SK-N-SH (cell line): ENCODE measurements at regions not wholly inside any gene's neighbourhood (a gene's known extent, or its start where the extent isn't known, plus 50 kb on each side); places are given as distances from the start of the nearest gene placed in this dataset.

Experiments
- CTCF ChIA-PET: fragments of 300-600, 350-600 bp; formaldehyde crosslinking; extraction: SDS; loops from one replicate; lab custom pipeline; 2021; lab: Yijun Ruan, JAX
- POLR2A ChIA-PET: fragments of 350-600 bp; sonication (Branson Sonifier 250); formaldehyde crosslinking; extraction: SDS; loops from one replicate; lab custom pipeline; 2020; ENCODE audit warnings: antibody characterized with exemption, inconsistent platforms; lab: Yijun Ruan, JAX
- DNase-seq: peaks from one replicate; pipeline ENCODE4 v3.0.0; 2012
- H2AFZ ChIP-seq: fragments of 200-600 bp; sonication (generic); 2 replicates; pipeline ENCODE4 v1.8.1; 2016; ENCODE audit warnings: antibody characterized with exemption, mild to moderate bottlenecking, low read depth
- H3F3A ChIP-seq: fragments of 200-600 bp; sonication (generic); replicated peaks from 2 replicates; pipeline ENCODE3; 2016; ENCODE audit warnings: antibody characterized with exemption, mild to moderate bottlenecking; ENCODE audit not compliant: insufficient read depth
- H3K27ac ChIP-seq, 2 experiments: fragments of 200-500 bp in 1 of 2; fragments of 200-600 bp in 1 of 2; sonication (Bioruptor generic) in 1 of 2; sonication (generic), shearing (Covaris generic) in 1 of 2; 2 replicates each; pipeline versions ENCODE4 v1.5.1 to v1.6.1; 2014 to 2016; ENCODE audit warnings: low read depth in 2 of 2, inconsistent platforms in 1 of 2, low read length in 1 of 2, mild to moderate bottlenecking in 1 of 2, mixed read lengths in 1 of 2
- H3K27me3 ChIP-seq: fragments of 200-600 bp; sonication (generic), shearing (Covaris generic); 2 replicates; pipeline ENCODE4 v1.6.1; 2016; ENCODE audit warnings: mixed run types; ENCODE audit not compliant: insufficient read depth
- H3K36me3 ChIP-seq, 2 experiments: fragments of 200-500 bp in 1 of 2; fragments of 200-600 bp in 1 of 2; sonication (Bioruptor generic) in 1 of 2; sonication (generic) in 1 of 2; replicated peaks in 1 of 2; 2 replicates each; pipeline versions ENCODE3 to v1.5.1; 2014 to 2016; ENCODE audit warnings: low read length in 1 of 2, mild to moderate bottlenecking in 1 of 2; ENCODE audit not compliant: insufficient read depth in 2 of 2, control insufficient read depth in 1 of 2
- H3K4me1 ChIP-seq, 2 experiments: fragments of 200-500 bp in 1 of 2; fragments of 200-600 bp in 1 of 2; sonication (Bioruptor generic) in 1 of 2; sonication (generic), shearing (Covaris generic) in 1 of 2; 2 replicates each; pipeline versions ENCODE4 v1.5.1 to v1.6.1; 2014 to 2016; ENCODE audit warnings: low read depth in 1 of 2, low read length in 1 of 2, mixed run types in 1 of 2; ENCODE audit not compliant: insufficient read depth in 2 of 2, control insufficient read depth in 1 of 2
- H3K4me2 ChIP-seq: fragments of 200-600 bp; sonication (generic), shearing (Covaris generic); 2 replicates; pipeline ENCODE4 v1.6.1; 2017; ENCODE audit warnings: mixed run types
- H3K4me3 ChIP-seq, 2 experiments: fragments of 200-500 bp in 1 of 2; fragments of 200-600 bp in 1 of 2; sonication (Bioruptor generic) in 1 of 2; sonication (generic), shearing (Covaris generic) in 1 of 2; 2 replicates each; pipeline versions ENCODE4 v1.5.1 to v1.8.1; 2014 to 2016; ENCODE audit warnings: low read depth in 2 of 2, inconsistent platforms in 1 of 2, low read length in 1 of 2, mild to moderate bottlenecking in 1 of 2, mixed read lengths in 1 of 2, moderate library complexity in 1 of 2
- H3K79me2 ChIP-seq: fragments of 200-600 bp; sonication (generic); 2 replicates; pipeline ENCODE4 v1.8.1; 2017; ENCODE audit warnings: mild to moderate bottlenecking; ENCODE audit not compliant: insufficient read depth
- H3K9ac ChIP-seq: fragments of 200-600 bp; sonication (generic); 2 replicates; pipeline ENCODE4 v1.6.1; 2017; ENCODE audit warnings: mixed run types
- H3K9me2 ChIP-seq: fragments of 200-600 bp; sonication (generic); 2 replicates; pipeline ENCODE4 v1.6.1; 2017; ENCODE audit warnings: mixed run types
- H3K9me3 ChIP-seq: fragments of 200-600 bp; sonication (generic); 2 replicates; pipeline ENCODE4 v1.6.1; 2017; ENCODE audit warnings: mixed run types, mild to moderate bottlenecking, moderate library complexity
- H4K20me1 ChIP-seq: fragments of 200-600 bp; sonication (generic); 2 replicates; pipeline ENCODE4 v1.6.1; 2017; ENCODE audit warnings: mild to moderate bottlenecking, mixed run types; ENCODE audit not compliant: insufficient read depth
- CHD2 ChIP-seq: fragments of 150-350 bp; IDR thresholded peaks from 2 replicates; pipeline ENCODE4 v1.6.1; 2018; ENCODE audit warnings: low read length; ENCODE audit not compliant: partially characterized antibody
- ELF1 ChIP-seq: IDR thresholded peaks from 2 replicates; pipeline ENCODE4 v1.4.0; 2012
- EP300 ChIP-seq, 2 experiments: IDR thresholded peaks; 2 replicates each; pipeline versions ENCODE4 v1.4.0 to v1.6.1; 2012; ENCODE audit warnings: borderline replicate concordance in 1 of 2, low read depth in 1 of 2, low read length in 1 of 2
- EZH2phosphoT487 ChIP-seq: fragments of 200-600 bp; sonication (generic); IDR thresholded peaks from 2 replicates; pipeline ENCODE4 v1.6.1; 2017; ENCODE audit warnings: low read depth, mixed run types, mild to moderate bottlenecking, antibody characterized with exemption, moderate library complexity, borderline replicate concordance
- FOSL2 ChIP-seq: IDR thresholded peaks from 2 replicates; pipeline ENCODE4 v1.4.0; 2012; ENCODE audit warnings: low read depth, mild to moderate bottlenecking, moderate library complexity, borderline replicate concordance
- FOXJ3 ChIP-seq: sonication (generic); formaldehyde crosslinking; IDR thresholded peaks from 2 replicates; pipeline ENCODE4 v1.5.1; 2020; ENCODE audit warnings: mild to moderate bottlenecking, missing genetic modification reagents
- GATA2 ChIP-seq: sonication (generic); formaldehyde crosslinking; IDR thresholded peaks from 2 replicates; pipeline ENCODE4 v1.5.0; 2020; ENCODE audit warnings: mild to moderate bottlenecking, missing genetic modification reagents
- MAX ChIP-seq: IDR thresholded peaks from 2 replicates; pipeline ENCODE4 v1.4.0; 2012; ENCODE audit warnings: low read depth
- MEF2A ChIP-seq: IDR thresholded peaks from 2 replicates; pipeline ENCODE4 v1.4.0; 2012; ENCODE audit warnings: low read depth, borderline replicate concordance
- MXI1 ChIP-seq: IDR thresholded peaks from 2 replicates; pipeline ENCODE4 v1.6.1; 2012; ENCODE audit warnings: mild to moderate bottlenecking, low read depth, low read length, improper control_type of control experiment
- NFIC ChIP-seq: IDR thresholded peaks from 2 replicates; pipeline ENCODE4 v1.4.0; 2012; ENCODE audit warnings: borderline replicate concordance
- PBX3 ChIP-seq: IDR thresholded peaks from 2 replicates; pipeline ENCODE4; 2012
- RCOR1 ChIP-seq: fragments of 150-350 bp; IDR thresholded peaks from 2 replicates; pipeline ENCODE4 v1.6.1; 2017; ENCODE audit warnings: antibody characterized with exemption, low read length
- RFX5 ChIP-seq: IDR thresholded peaks from 2 replicates; pipeline ENCODE4 v1.6.1; 2012; ENCODE audit warnings: mild to moderate bottlenecking, improper control_type of control experiment, low read length
- RXRA ChIP-seq: IDR thresholded peaks from 2 replicates; pipeline ENCODE4 v1.4.0; 2012; ENCODE audit warnings: low read depth, mild to moderate bottlenecking, borderline replicate concordance
- SMC3 ChIP-seq: IDR thresholded peaks from 2 replicates; pipeline ENCODE4 v1.6.1; 2012; ENCODE audit warnings: low read depth, low read length, improper control_type of control experiment
- TCF12 ChIP-seq: IDR thresholded peaks from 2 replicates; pipeline ENCODE4 v1.4.0; 2012
- TEAD4 ChIP-seq: IDR thresholded peaks from 2 replicates; pipeline ENCODE4 v1.4.0; 2012; ENCODE audit warnings: mild to moderate bottlenecking, borderline replicate concordance; ENCODE audit not compliant: insufficient read depth
- WGBS: methylation state at CpG from one replicate; pipeline ENCODE4 v1.1.6; 2017; ENCODE audit warnings: low lambda C conversion rate; 5-methylcytosine and 5-hydroxymethylcytosine counted together
- TF ChIP-seq, protein P1 (sequence below): fragments of 200-600 bp; sonication (generic); IDR thresholded peaks from 2 replicates; pipeline ENCODE4 v1.6.1; 2017; ENCODE audit warnings: antibody characterized with exemption, mild to moderate bottlenecking, moderate library complexity
- TF ChIP-seq, protein P2 (sequence below): IDR thresholded peaks from 2 replicates; pipeline ENCODE4 v1.4.0; 2012; ENCODE audit warnings: low read depth, borderline replicate concordance
- TF ChIP-seq, protein P3 (sequence below): IDR thresholded peaks from 2 replicates; pipeline ENCODE4 v1.6.1; 2012; ENCODE audit warnings: mild to moderate bottlenecking, low read depth, low read length, moderate library complexity

DNA sequence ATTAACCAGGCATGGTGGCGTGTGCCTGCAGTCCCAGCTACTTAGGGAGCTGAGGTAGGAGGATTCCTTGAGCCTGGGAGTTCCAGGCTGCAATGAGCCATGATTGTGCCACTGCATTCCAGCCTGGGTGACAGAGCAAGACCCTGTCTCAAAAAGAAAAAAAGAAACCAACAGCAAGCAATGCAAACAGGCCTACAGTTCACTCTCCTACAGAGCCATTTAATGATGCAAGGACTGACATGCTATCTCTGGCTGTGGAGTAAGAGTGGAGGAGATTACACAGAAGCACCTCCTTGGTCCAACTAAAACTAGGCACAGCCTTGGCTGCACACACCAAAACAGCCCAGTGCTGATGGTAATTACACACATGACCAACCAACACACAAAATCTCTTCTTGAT is 127.5 kb upstream of the SOD1 start (continued):
- TF ChIP-seq, protein P1, sequence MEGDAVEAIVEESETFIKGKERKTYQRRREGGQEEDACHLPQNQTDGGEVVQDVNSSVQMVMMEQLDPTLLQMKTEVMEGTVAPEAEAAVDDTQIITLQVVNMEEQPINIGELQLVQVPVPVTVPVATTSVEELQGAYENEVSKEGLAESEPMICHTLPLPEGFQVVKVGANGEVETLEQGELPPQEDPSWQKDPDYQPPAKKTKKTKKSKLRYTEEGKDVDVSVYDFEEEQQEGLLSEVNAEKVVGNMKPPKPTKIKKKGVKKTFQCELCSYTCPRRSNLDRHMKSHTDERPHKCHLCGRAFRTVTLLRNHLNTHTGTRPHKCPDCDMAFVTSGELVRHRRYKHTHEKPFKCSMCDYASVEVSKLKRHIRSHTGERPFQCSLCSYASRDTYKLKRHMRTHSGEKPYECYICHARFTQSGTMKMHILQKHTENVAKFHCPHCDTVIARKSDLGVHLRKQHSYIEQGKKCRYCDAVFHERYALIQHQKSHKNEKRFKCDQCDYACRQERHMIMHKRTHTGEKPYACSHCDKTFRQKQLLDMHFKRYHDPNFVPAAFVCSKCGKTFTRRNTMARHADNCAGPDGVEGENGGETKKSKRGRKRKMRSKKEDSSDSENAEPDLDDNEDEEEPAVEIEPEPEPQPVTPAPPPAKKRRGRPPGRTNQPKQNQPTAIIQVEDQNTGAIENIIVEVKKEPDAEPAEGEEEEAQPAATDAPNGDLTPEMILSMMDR, result no peak
- TF ChIP-seq MXI1, result no peak
- TF ChIP-seq TCF12, result no peak
- no peak for TF ChIP-seq FOXJ3 (CRISPR knock-in tag)
- TF ChIP-seq PBX3, result no peak

DNA sequence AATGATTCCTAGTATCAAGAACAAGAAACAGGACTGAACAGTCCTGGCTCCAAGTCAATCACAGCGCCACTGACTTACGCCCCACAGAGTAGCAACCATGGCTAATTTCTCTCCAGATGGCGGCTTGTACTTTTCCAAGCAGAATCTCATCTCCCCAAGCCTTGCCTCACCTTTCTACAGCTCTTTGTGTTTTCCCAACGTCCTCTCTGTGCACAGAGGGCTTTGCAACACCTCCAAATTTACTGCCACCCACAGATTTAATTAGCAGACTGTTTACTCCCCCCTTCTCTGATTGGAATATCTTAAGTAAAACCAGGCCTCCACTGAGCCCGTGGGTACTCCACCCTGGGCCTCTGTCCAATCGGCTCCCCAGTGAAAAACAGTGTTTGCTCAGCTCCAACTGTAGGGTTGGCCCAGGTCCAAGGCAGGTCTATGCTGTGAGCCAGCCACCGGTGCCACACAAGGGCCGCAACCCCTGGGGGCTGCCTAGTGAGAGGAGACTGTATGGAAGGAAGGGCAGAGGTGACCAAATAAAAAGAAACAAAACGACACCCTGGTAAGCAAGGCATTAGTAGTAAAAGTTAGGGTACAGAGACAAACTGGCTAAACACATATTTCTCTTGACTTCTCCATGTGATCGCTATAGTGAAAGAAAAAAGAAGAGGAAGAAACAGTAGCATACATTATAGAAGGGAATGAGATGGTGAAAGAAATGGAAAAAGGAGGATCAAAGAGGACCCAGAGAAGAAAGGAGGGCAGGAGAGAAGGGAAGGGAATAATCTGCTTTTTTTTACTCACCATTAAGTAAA is 128.4 kb upstream of the SOD1 start:
- 38% methylated on average over 10 of the region's 10 CpGs for WGBS
- H3K4me3 ChIP-seq, result no peak overlapping the region; a peak in 1 of 4 replicates
- H3K79me2 ChIP-seq, result no peaks in the 10 kb centered on the region
- no peaks in the 10 kb centered on the region for H3K27me3 ChIP-seq
- H4K20me1 ChIP-seq, result no peaks in the 10 kb centered on the region
- POLR2A ChIA-PET, result interaction anchor here (0.6 to 1.7 kb wide), 4 partner anchors 11 to 32 kb away, joined by 3 to 5 read pairs (median 4); no protein-coding TSS in a partner anchor
- CTCF ChIA-PET, result interaction anchor here (0.7 to 1.3 kb wide), 4 partner anchors 9 to 50 kb away, joined by 3 to 4 read pairs (median 3); no protein-coding TSS in a partner anchor
- no peaks in the 10 kb centered on the region for H3K36me3 ChIP-seq
- H3K9me2 ChIP-seq, result no peaks in the 10 kb centered on the region
- no peak overlapping the region for H2AFZ ChIP-seq
- no peak overlapping the region for H3K9ac ChIP-seq
- DNase-seq, result peak; percentile 77
- H3F3A ChIP-seq, result no peaks in the 10 kb centered on the region
- H3K9me3 ChIP-seq, result no peaks in the 10 kb centered on the region
- H3K4me1 ChIP-seq, result peaks cover 0 to 32% of the 10 kb centered on the region in 2 experiments; a peak in 2 of 4 replicates
- peak overlapping the region in 1 of 2 experiments; percentile 82; a peak in 2 of 4 replicates for H3K27ac ChIP-seq
- no peak overlapping the region for H3K4me2 ChIP-seq
- TF ChIP-seq PBX3, result no peak
- TF ChIP-seq, protein P2, sequence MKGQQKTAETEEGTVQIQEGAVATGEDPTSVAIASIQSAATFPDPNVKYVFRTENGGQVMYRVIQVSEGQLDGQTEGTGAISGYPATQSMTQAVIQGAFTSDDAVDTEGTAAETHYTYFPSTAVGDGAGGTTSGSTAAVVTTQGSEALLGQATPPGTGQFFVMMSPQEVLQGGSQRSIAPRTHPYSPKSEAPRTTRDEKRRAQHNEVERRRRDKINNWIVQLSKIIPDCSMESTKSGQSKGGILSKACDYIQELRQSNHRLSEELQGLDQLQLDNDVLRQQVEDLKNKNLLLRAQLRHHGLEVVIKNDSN, result no peak
- no peak for TF ChIP-seq SMC3
- peak; percentile 46; the same call in 1 of the 2 replicates for TF ChIP-seq GATA2
- no peak for TF ChIP-seq RFX5
- no peak for TF ChIP-seq RXRA
- TF ChIP-seq MXI1, result no peak; the same call in 1 of the 2 replicates
- no peak for TF ChIP-seq EZH2phosphoT487
- TF ChIP-seq CHD2, result peak; percentile 53
- no peak for TF ChIP-seq TEAD4
- peak; percentile 28; the same call in 1 of the 2 replicates for TF ChIP-seq RCOR1
- TF ChIP-seq MAX, result no peak
- TF ChIP-seq FOSL2, result no peak
- TF ChIP-seq MEF2A, result no peak
- TF ChIP-seq NFIC, result no peak
- TF ChIP-seq EP300 (IDR thresholded peaks at IDR 0.05; ENCODE audit: borderline replicate concordance in 1 of 2, low read depth in 1 of 2, low read length in 1 of 2), result peak in 1 of 2 experiments; percentile 67; a peak in 2 of 4 replicates
- TF ChIP-seq FOXJ3 (CRISPR knock-in tag), result peak; percentile 79
- TF ChIP-seq, protein P3, sequence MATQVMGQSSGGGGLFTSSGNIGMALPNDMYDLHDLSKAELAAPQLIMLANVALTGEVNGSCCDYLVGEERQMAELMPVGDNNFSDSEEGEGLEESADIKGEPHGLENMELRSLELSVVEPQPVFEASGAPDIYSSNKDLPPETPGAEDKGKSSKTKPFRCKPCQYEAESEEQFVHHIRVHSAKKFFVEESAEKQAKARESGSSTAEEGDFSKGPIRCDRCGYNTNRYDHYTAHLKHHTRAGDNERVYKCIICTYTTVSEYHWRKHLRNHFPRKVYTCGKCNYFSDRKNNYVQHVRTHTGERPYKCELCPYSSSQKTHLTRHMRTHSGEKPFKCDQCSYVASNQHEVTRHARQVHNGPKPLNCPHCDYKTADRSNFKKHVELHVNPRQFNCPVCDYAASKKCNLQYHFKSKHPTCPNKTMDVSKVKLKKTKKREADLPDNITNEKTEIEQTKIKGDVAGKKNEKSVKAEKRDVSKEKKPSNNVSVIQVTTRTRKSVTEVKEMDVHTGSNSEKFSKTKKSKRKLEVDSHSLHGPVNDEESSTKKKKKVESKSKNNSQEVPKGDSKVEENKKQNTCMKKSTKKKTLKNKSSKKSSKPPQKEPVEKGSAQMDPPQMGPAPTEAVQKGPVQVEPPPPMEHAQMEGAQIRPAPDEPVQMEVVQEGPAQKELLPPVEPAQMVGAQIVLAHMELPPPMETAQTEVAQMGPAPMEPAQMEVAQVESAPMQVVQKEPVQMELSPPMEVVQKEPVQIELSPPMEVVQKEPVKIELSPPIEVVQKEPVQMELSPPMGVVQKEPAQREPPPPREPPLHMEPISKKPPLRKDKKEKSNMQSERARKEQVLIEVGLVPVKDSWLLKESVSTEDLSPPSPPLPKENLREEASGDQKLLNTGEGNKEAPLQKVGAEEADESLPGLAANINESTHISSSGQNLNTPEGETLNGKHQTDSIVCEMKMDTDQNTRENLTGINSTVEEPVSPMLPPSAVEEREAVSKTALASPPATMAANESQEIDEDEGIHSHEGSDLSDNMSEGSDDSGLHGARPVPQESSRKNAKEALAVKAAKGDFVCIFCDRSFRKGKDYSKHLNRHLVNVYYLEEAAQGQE, result no peak
- TF ChIP-seq ELF1, result no peak
